A549 (cell line): ENCODE measurements at regions not wholly inside any gene's neighbourhood (a gene's known extent, or its start where the extent isn't known, plus 50 kb on each side); places are given as distances from the start of the nearest gene placed in this dataset.

ENCODE experiments used
- ATAC-seq, 2 experiments: fragments of 200-7000 bp in 1 of 2; fragments of >200 bp in 1 of 2; cut with Nextera tagmentation in 1 of 2; cut with Tn5 transposase in 1 of 2; 3 replicates each; pipeline versions ENCODE4 v1.8.0 to v1.9.1; 2018 to 2020; ENCODE audit warnings: mild to moderate bottlenecking in 1 of 2, moderate library complexity in 1 of 2
- CTCF ChIA-PET: fragments of 300-600 bp; sonication (Branson Sonifier 250); formaldehyde crosslinking; extraction: SDS; loops from one replicate; lab custom pipeline; 2021; ENCODE audit warnings: antibody characterized with exemption, inconsistent platforms; lab: Yijun Ruan, JAX
- POLR2A ChIA-PET: fragments of 350-600 bp; formaldehyde crosslinking; extraction: SDS; loops from one replicate; lab custom pipeline; 2021; ENCODE audit warnings: antibody characterized with exemption, inconsistent platforms; lab: Yijun Ruan, JAX
- DNase-seq, 2 experiments: peaks; one replicate each; pipeline versions ENCODE4 v3.0.0 to v3.0.0-alpha.2; 2011 to 2016; ENCODE audit warnings: low read depth in 1 of 2, low spot score in 1 of 2
- FAIRE-seq: peaks from 2 replicates; lab custom pipeline; 2011; peaks lifted over from hg19 to GRCh38; lab: Jason Lieb, UNC
- H3K27ac ChIP-seq, 2 experiments: fragments of >200 bp; sonication (Bioruptor Twin); formaldehyde crosslinking; 3 replicates each; pipeline ENCODE4 v1.5.1; 2016 to 2017
- H3K4me1 ChIP-seq: fragments of >200 bp; sonication (Bioruptor Twin); formaldehyde crosslinking; 3 replicates; pipeline ENCODE4 v1.6.1; 2016
- H3K4me2 ChIP-seq: fragments of >200 bp; sonication (Bioruptor Twin); formaldehyde crosslinking; 3 replicates; pipeline ENCODE4 v1.6.1; 2016
- H3K4me3 ChIP-seq: fragments of >200 bp; sonication (Bioruptor Twin); formaldehyde crosslinking; 3 replicates; pipeline ENCODE4 v1.5.1; 2016
- H3K9me3 ChIP-seq: fragments of >200 bp; sonication (Bioruptor Twin); formaldehyde crosslinking; 3 replicates; pipeline ENCODE4 v1.6.1; 2016
- CBX2 ChIP-seq: fragments of 200-600 bp; sonication (generic); IDR thresholded peaks from 2 replicates; pipeline ENCODE4 v1.6.1; 2016; ENCODE audit warnings: low read depth, mild to moderate bottlenecking, borderline replicate concordance
- CBX8 ChIP-seq: fragments of 200-600 bp; sonication (generic); IDR thresholded peaks from 2 replicates; pipeline ENCODE4 v1.6.1; 2016
- CHD2 ChIP-seq: fragments of 150-350 bp; IDR thresholded peaks from 2 replicates; pipeline ENCODE4 v1.6.1; 2014; ENCODE audit warnings: low read length; ENCODE audit not compliant: partially characterized antibody
- ESRRA ChIP-seq: fragments of 150-350 bp; IDR thresholded peaks from 2 replicates; pipeline ENCODE4 v1.6.1; 2014; ENCODE audit warnings: mild to moderate bottlenecking, low read length, borderline replicate concordance
- FOSB ChIP-seq: fragments of 250-450 bp; sonication (Bioruptor Pico); IDR thresholded peaks from 2 replicates; pipeline ENCODE4 v1.5.0; 2020; ENCODE audit warnings: mild to moderate bottlenecking, moderate library complexity
- GATA3 ChIP-seq: IDR thresholded peaks from 2 replicates; pipeline ENCODE4 v1.6.1; 2012; ENCODE audit warnings: borderline replicate concordance
- HDAC2 ChIP-seq: fragments of 200-600 bp; sonication (generic); IDR thresholded peaks from 2 replicates; pipeline ENCODE4 v1.6.1; 2016
- JUN ChIP-seq, 2 experiments: fragments of >200 bp; sonication (Bioruptor Twin); formaldehyde crosslinking; IDR thresholded peaks; 2 replicates in 1 of 2; 3 replicates in 1 of 2; pipeline ENCODE4 v1.6.1; 2016 to 2017
- NFE2L2 ChIP-seq: fragments of 150-350 bp; conservative IDR thresholded peaks from 2 replicates; pipeline ENCODE4 v1.6.1; 2014; ENCODE audit warnings: low read length
- POLR2AphosphoS2 ChIP-seq: conservative IDR thresholded peaks from 2 replicates; pipeline ENCODE4 v1.6.1; 2012; ENCODE audit warnings: low read length, improper control_type of control experiment, inconsistent platforms
- RAD21 ChIP-seq, 2 experiments: fragments of >200 bp in 1 of 2; sonication (Bioruptor Twin) in 1 of 2; formaldehyde crosslinking in 1 of 2; IDR thresholded peaks in 1 of 2; conservative IDR thresholded peaks in 1 of 2; 2 replicates in 1 of 2; 3 replicates in 1 of 2; pipeline ENCODE4 v1.6.1; 2012 to 2018; ENCODE audit warnings: inconsistent platforms in 1 of 2
- RCOR1 ChIP-seq: fragments of 150-350 bp; IDR thresholded peaks from 2 replicates; pipeline ENCODE4 v1.6.1; 2014; ENCODE audit warnings: antibody characterized with exemption, low read length, low read depth
- REST ChIP-seq: fragments of 200-600 bp; sonication (generic); IDR thresholded peaks from 2 replicates; pipeline ENCODE4 v1.6.1; 2016; ENCODE audit warnings: antibody characterized with exemption, mild to moderate bottlenecking, moderate library complexity
- SREBF2 ChIP-seq: fragments of 450-650 bp; IDR thresholded peaks from 2 replicates; pipeline ENCODE4 v1.6.1; 2014; ENCODE audit warnings: mild to moderate bottlenecking, moderate library complexity
- ZSCAN20 ChIP-seq: fragments of 250-450 bp; sonication (Bioruptor Pico); IDR thresholded peaks from 2 replicates; pipeline ENCODE4 v1.8.0; 2022; ENCODE audit warnings: mild to moderate bottlenecking, moderate library complexity
- WGBS: methylation state at CpG from one replicate; pipeline ENCODE4 v1.1.6; 2017; ENCODE audit errors: missing lambda C conversion rate; 5-methylcytosine and 5-hydroxymethylcytosine counted together
- TF ChIP-seq, protein P1 (sequence below): fragments of 150-350 bp; IDR thresholded peaks from 2 replicates; pipeline ENCODE4 v1.6.1; 2014; ENCODE audit warnings: low read depth, mild to moderate bottlenecking, low read length

- TF ChIP-seq REST (no peak), RAD21 (conservative IDR thresholded peaks at IDR 0.05 in 1 of 2, IDR thresholded peaks at IDR 0.05 in 1 of 2) (peak in 1 of 2 experiments; percentile 22; a peak in 1 of 5 replicates), RCOR1 (no peak)
Observed at GRCh38 chr13:85261757-85262346, 537.4 kb downstream of the SLITRK6 start (continued).

GRCh38 chr13:85260896-85261295 is 538.3 kb downstream of the SLITRK6 start:
- FAIRE-seq (no peak), ATAC-seq (no peak)

More at GRCh38 chr13:85260896-85261295, 538.3 kb downstream of the SLITRK6 start:
- CTCF ChIA-PET, result no interaction called here
- 100% methylated on average over 1 of the region's 1 CpG for WGBS
- TF ChIP-seq ESRRA, result no peak
- no peak for TF ChIP-seq FOSB
- TF ChIP-seq SREBF2, result no peak
- TF ChIP-seq, protein P1, sequence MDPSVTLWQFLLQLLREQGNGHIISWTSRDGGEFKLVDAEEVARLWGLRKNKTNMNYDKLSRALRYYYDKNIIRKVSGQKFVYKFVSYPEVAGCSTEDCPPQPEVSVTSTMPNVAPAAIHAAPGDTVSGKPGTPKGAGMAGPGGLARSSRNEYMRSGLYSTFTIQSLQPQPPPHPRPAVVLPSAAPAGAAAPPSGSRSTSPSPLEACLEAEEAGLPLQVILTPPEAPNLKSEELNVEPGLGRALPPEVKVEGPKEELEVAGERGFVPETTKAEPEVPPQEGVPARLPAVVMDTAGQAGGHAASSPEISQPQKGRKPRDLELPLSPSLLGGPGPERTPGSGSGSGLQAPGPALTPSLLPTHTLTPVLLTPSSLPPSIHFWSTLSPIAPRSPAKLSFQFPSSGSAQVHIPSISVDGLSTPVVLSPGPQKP, result no peak
- TF ChIP-seq CBX2, result no peak
- no peak for TF ChIP-seq REST
- no peak for TF ChIP-seq GATA3
- TF ChIP-seq JUN (IDR thresholded peaks at IDR 0.05), result no peak
- no peak for TF ChIP-seq CBX8
- TF ChIP-seq ZSCAN20 (CRISPR knock-in tag), result no peak
- no peak for TF ChIP-seq HDAC2
- TF ChIP-seq CHD2, result no peak
- no peak for TF ChIP-seq RAD21 (conservative IDR thresholded peaks at IDR 0.05 in 1 of 2, IDR thresholded peaks at IDR 0.05 in 1 of 2)
- TF ChIP-seq POLR2AphosphoS2, result no peak
- no peak for TF ChIP-seq NFE2L2
- H3K27ac ChIP-seq, result no peak overlapping the region
- H3K9me3 ChIP-seq, result no peaks in the 10 kb centered on the region
- H3K4me2 ChIP-seq, result no peak overlapping the region
- no peaks in the 10 kb centered on the region for H3K4me1 ChIP-seq
- DNase-seq, result no peak
- POLR2A ChIA-PET, result no interaction called here
- no peak overlapping the region for H3K4me3 ChIP-seq
